SU-DHL-6 (cell line): ENCODE measurements at regions not wholly inside any gene's neighbourhood (a gene's known extent, or its start where the extent isn't known, plus 50 kb on each side); places are given as distances from the start of the nearest gene placed in this dataset.

Source experiments
- H2AFZ ChIP-seq: fragments of 200-600 bp; sonication (generic); 2 replicates; pipeline ENCODE4 v1.6.1; 2014; ENCODE audit warnings: low read depth, mild to moderate bottlenecking, moderate library complexity, mixed read lengths, antibody characterized with exemption, low read length; ENCODE audit not compliant: severe bottlenecking
- H3F3A ChIP-seq: fragments of 200-600 bp; shearing (Covaris generic); 2 replicates; pipeline ENCODE4 v1.6.0; 2016; ENCODE audit warnings: antibody characterized with exemption, mild to moderate bottlenecking; ENCODE audit not compliant: insufficient read depth
- H3K27ac ChIP-seq: fragments of 200-600 bp; sonication (generic); 2 replicates; pipeline ENCODE4 v1.5.1; 2016; ENCODE audit warnings: low read depth, mild to moderate bottlenecking, low read length, moderate library complexity, mixed read lengths
- H3K27me3 ChIP-seq: fragments of 200-600 bp; sonication (generic), shearing (Covaris generic); 2 replicates; pipeline ENCODE4 v1.6.0; 2014; ENCODE audit warnings: mild to moderate bottlenecking, low read length
- H3K36me3 ChIP-seq: fragments of 200-600 bp; sonication (generic); 2 replicates; pipeline ENCODE4 v1.6.1; 2014; ENCODE audit warnings: mild to moderate bottlenecking, low read length, mixed read lengths
- H3K4me2 ChIP-seq: fragments of 300-600, 200-600 bp; shearing (Covaris generic), sonication (generic); 2 replicates; pipeline ENCODE4 v1.6.0; 2014; ENCODE audit warnings: low read length, low read depth, mild to moderate bottlenecking; ENCODE audit not compliant: poor library complexity, severe bottlenecking
- H3K4me3 ChIP-seq: fragments of 200-600 bp; sonication (generic); 2 replicates; pipeline ENCODE4 v1.5.1; 2014; ENCODE audit warnings: antibody characterized with exemption, low read length, mild to moderate bottlenecking, mixed read lengths; ENCODE audit not compliant: insufficient read depth, poor library complexity, severe bottlenecking
- H3K79me2 ChIP-seq: fragments of 200-600 bp; sonication (generic); 2 replicates; pipeline ENCODE4 v1.6.1; 2014; ENCODE audit warnings: mild to moderate bottlenecking, low read length, moderate library complexity; ENCODE audit not compliant: insufficient read depth
- H3K9ac ChIP-seq: fragments of 200-600 bp; sonication (generic); 2 replicates; pipeline ENCODE4 v1.7.0; 2014; ENCODE audit warnings: mild to moderate bottlenecking, low read length
- H3K9me2 ChIP-seq: fragments of 200-600 bp; sonication (generic); replicated peaks from 2 replicates; pipeline ENCODE4 v1.6.1; 2014; ENCODE audit warnings: low read length; ENCODE audit not compliant: insufficient read depth
- H3K9me3 ChIP-seq: fragments of 200-600 bp; sonication (generic); 2 replicates; pipeline ENCODE4 v1.6.1; 2014; ENCODE audit warnings: low read length, mixed read lengths; ENCODE audit not compliant: insufficient read depth
- H4K20me1 ChIP-seq: fragments of 200-600 bp; sonication (generic); 2 replicates; pipeline ENCODE4 v1.6.1; 2014; ENCODE audit warnings: low read depth, mild to moderate bottlenecking, antibody characterized with exemption, low read length, moderate library complexity, mixed read lengths
- CTCF ChIP-seq: fragments of 200-600 bp; sonication (generic); IDR thresholded peaks from one replicate; pipeline ENCODE4 v1.5.1; 2017; ENCODE audit warnings: antibody characterized with exemption, mild to moderate bottlenecking, low read length, moderate library complexity; ENCODE audit not compliant: insufficient read depth, poor library complexity, severe bottlenecking
- EZH2phosphoT487 ChIP-seq: fragments of 200-600 bp; sonication (generic), shearing (Covaris generic); conservative IDR thresholded peaks from 2 replicates; pipeline ENCODE4 v1.6.1; 2018; ENCODE audit warnings: mild to moderate bottlenecking, antibody characterized with exemption, low read length, moderate library complexity, mixed read lengths

GRCh38 chr4:64539234-64539849, 130.1 kb upstream of the TECRL start:
- Histone ChIP-seq H2AFZ (peak overlapping the region; percentile 59), H3K4me2 (peak overlapping the region; percentile 34), H3K36me3 (no peaks in the 10 kb centered on the region), H3K9ac (no peak overlapping the region), H3K9me3 (no peaks in the 10 kb centered on the region), H3F3A (no peaks in the 10 kb centered on the region), H4K20me1 (no peaks in the 10 kb centered on the region), H3K9me2 (no peaks in the 10 kb centered on the region), H3K27me3 (no peaks in the 10 kb centered on the region), H3K4me3 (no peak overlapping the region), H3K27ac (no peak overlapping the region), H3K79me2 (no peaks in the 10 kb centered on the region)
- TF ChIP-seq CTCF (peak; percentile 18), EZH2phosphoT487 (no peak)

DNA sequence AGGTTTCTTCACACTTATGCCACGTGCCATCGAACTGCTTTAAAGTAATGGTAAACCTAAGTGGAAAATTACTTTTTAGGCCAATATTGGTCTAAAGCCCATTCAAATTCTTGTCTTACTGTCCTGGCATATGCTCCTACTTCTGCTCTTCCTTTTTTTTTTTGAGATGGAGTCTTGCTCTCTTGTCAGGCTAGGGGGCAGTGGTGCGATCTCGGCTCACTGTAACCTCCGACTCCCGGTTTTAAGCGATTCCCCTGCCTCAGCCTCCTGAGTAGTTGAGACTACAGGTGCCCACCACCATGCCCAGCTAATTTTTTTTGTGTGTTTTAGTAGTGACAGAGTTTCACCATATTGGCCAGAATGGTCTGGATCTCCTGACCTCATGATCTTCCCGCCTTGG, 129.0 kb upstream of the TECRL start:
- H3K27me3 ChIP-seq = no peaks in the 10 kb centered on the region
- no peaks in the 10 kb centered on the region for H4K20me1 ChIP-seq
- H3K9me2 ChIP-seq = no peaks in the 10 kb centered on the region
- no peaks in the 10 kb centered on the region for H3F3A ChIP-seq
- no peak overlapping the region for H3K4me2 ChIP-seq
- H3K4me3 ChIP-seq = no peak overlapping the region
- no peaks in the 10 kb centered on the region for H3K79me2 ChIP-seq
- no peak for TF ChIP-seq EZH2phosphoT487
- TF ChIP-seq CTCF = no peak
- H2AFZ ChIP-seq = no peak overlapping the region
- no peak overlapping the region for H3K9ac ChIP-seq
- no peaks in the 10 kb centered on the region for H3K9me3 ChIP-seq
- H3K36me3 ChIP-seq = no peaks in the 10 kb centered on the region
- H3K27ac ChIP-seq = no peak overlapping the region

DNA sequence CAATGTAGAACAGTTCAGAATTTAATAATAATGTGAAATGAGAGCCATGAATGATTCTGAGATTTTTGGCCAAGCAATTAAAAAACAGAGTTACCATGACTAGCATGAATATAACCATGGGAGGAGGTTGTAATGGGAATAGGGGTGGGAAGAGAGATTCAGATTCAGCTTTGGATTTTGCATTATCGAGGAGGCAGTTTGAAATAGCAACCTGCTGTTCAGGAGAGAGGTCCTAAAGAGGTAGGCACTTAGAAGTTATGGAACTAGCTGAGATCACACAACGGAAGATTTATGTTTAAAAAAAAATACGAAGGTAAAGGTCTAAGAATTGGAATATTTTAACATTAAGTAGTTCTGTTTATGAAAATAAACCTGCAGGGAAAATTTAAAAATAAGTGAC, 124.4 kb upstream of the TECRL start:
- Histone ChIP-seq H2AFZ (no peak overlapping the region), H4K20me1 (no peaks in the 10 kb centered on the region), H3F3A (no peaks in the 10 kb centered on the region), H3K27ac (no peak overlapping the region), H3K36me3 (no peaks in the 10 kb centered on the region), H3K4me3 (no peak overlapping the region), H3K79me2 (no peaks in the 10 kb centered on the region), H3K27me3 (no peaks in the 10 kb centered on the region), H3K9me3 (no peaks in the 10 kb centered on the region), H3K9ac (no peak overlapping the region), H3K9me2 (no peaks in the 10 kb centered on the region), H3K4me2 (no peak overlapping the region)
- TF ChIP-seq EZH2phosphoT487 = no peak

GRCh38 chr4:64533159-64533558, 123.9 kb upstream of the TECRL start:
- H3K27ac ChIP-seq = no peak overlapping the region
- no peaks in the 10 kb centered on the region for H4K20me1 ChIP-seq
- no peak for TF ChIP-seq EZH2phosphoT487
- no peak for TF ChIP-seq CTCF
- no peaks in the 10 kb centered on the region for H3K9me2 ChIP-seq
- no peaks in the 10 kb centered on the region for H3F3A ChIP-seq
- H3K9ac ChIP-seq = no peak overlapping the region
- H3K27me3 ChIP-seq = no peaks in the 10 kb centered on the region
- H3K9me3 ChIP-seq = no peaks in the 10 kb centered on the region
- no peaks in the 10 kb centered on the region for H3K79me2 ChIP-seq
- H3K4me2 ChIP-seq = no peak overlapping the region
- H2AFZ ChIP-seq = no peak overlapping the region
- H3K36me3 ChIP-seq = no peaks in the 10 kb centered on the region
- H3K4me3 ChIP-seq = no peak overlapping the region
